NAMALWA (cell line): ENCODE measurements at regions not wholly inside any gene's neighbourhood (a gene's known extent, or its start where the extent isn't known, plus 50 kb on each side); places are given as distances from the start of the nearest gene placed in this dataset.
A peak's percentile ranks its signal among the peaks of the same experiment; 100 is the strongest.

Experiments used
- DNase-seq: peaks from one replicate; pipeline ENCODE4 v3.0.0-alpha.2; 2015; ENCODE audit warnings: low spot score

DNA sequence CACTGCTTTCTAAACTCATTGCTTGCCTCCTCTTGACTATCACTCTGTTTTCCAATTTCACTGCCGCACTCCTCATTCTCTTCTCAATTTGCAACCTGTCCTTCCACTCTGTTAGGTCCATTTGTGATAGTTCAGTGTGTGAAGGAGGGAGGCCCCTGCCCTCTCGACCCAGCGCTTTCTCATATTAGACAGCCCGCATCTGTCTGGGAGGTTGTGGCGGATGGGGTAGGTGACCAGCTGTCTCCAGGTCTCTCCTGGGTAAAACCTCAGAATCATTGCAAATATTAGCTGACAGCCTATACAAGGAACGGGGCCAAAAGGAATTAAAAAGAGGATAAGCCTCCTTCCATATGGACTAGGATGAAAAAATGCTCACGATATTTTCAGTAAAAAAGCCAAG is 358.3 kb downstream of the SHQ1 start:
- DNase-seq: no peak

DNA sequence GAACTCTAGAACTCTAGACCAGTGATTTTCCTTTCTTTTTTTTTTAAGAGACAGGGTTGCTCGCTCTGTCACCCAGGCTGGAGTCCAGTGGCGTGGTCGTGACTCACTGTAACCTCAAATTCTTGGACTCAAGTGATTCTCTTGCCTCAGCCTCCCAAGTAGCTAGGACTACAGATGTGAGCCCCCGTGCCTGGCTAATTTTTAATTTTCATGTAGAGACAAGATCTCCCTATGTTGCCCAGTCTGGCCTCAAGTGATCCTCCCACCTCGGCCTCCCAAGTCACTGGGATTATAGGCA is 359.6 kb downstream of the SHQ1 start:
- no peak for DNase-seq

DNA sequence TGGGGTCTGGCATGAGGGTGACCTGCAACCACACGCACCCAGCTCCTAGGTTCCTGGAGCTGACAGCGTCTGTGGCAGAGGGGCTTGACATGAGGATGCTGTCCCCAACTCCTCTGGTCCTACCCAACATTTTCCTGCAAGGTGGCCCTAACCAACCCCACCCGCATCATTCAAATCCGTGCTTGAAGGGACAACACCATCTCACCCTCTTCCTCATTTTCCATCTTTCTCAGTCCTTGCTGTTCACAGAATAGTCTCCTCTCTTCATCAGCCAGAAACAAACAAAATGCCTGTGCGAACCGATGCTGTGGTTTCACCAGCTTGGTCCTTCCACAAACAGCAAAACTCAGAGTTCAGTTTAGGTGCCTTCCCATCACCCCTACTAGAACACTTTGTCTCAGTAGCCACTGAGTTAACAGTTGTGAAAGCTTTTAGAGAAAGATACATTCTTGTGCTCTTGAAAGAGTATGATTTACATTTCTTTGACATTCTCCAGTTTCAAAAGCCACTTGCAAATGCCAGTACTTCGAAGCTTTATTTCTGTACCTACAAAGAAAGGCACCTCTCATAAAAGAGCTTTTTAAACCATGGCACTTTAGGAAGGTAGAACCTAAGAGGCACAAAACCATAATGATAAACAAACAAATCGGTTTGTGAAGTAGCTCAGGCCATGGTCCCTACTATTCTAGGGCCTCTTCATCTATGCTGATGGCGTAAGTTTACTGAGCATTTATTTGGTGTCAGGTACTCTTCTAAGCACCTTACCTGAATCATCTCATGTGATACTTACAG is 360.1 kb downstream of the SHQ1 start:
- no peak for DNase-seq

DNA sequence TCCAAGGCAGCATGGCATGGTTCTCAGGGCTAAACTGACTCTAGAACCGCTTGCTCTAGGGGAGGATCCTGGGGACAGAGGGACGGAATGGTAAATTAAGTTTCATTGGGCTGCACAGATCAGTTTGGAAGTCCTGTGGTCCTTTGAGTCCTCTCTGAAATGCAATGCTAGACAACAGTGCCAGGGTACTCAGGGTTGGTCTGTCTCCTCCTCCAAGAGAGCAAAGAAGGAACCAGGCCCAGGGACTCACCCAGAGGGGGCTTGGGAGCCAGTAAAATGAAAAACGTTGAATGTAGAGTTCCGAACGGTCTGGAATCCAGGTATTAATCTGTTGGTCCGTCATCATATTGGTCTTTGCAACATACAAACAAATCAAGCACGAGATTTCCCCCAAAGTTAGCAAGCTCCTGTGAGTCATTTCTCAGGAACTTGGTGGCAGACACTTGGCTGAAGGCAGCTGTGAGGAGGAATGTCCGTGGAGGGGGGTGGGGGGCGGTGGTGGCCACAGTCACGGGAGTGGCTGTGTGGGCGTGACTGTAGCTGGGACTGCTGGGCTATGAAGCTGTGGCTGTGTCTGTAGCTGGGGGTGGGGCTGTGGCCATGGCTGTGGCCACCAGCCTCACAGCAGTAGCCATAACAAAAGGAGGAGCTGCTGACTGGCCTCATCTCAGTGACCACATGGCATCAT is 361.0 kb downstream of the SHQ1 start:
- DNase-seq: no peak

DNA sequence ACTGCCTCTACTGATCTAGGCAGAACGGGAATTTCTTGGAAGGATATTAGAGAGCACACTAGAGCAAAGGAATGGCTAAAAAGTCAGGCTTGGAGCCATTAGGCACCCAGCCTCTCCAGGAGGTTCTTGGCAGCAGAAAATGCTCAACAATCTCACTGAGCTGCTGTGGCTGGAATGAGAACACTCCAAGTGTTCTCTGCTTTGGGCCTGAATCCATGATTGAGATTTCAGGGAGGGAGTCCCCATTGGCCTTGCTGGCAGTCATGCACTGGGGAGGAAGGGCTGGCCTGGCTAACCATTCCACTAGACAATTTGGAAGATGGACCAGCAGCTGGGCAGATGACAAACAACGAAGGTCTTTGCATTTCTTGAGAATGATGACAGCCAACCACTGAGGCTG is 362.6 kb downstream of the SHQ1 start:
- no peak for DNase-seq

DNA sequence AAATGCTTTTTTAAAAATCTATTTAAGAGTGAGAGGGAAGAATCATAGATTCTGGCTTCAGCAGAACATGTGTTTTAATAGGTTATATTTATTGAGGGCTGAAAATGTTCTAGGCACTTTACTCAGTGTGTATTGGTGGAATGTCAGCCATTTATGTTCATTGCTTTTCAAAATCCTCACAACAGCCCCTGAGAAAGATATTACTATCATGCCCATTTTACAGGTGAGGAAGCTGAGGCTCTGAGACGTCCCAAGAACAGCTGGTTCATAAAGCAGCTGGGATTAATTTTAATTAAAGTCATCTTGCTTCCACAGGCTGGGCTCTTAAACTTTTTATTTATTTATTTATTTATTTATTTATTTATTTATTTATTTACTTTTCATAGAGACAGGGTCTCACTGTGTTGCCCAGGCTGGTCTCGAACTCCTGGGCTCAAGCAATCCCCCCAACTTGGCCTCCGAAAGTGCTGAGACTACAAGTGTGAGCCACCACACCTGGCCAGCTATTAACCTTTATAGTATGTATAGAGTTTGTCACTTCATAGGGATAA is 364.6 kb downstream of the SHQ1 start:
- no peak for DNase-seq

DNA sequence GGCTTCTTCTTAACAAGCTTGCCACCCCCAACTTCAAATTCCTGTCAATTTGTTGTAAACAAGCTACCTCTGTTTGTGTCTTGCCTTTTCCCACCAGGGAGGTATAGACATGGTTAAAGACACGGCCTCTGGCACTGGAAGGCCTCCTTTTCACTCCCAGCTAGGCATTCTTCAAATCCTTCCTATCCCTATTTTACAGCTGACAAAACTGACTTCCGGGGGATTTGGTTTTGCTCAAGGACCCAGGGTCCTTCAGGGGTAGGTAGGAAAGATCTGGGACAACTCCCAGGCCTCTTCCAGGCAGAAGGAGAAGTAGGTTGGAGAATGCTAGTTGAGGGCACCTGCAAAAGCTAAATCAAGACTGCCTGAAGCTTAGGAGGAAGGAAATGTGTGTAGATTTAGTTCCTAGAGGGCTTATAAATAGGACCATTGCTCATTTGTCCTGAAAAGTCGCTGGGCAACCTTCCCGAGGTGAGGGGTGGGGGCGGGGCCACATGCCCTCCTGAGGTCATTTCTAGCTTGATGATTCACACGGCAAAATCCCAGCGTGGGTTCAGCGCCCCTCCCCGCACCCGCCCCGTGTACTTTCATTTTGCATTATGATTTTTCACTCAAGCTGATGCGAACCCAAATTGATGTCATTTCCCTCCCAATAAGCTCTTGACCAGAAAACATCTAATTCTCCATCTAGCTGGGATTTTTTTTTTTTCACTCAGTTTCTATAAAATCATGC is 365.5 kb downstream of the SHQ1 start:
- DNase-seq: peak; percentile 1

DNA sequence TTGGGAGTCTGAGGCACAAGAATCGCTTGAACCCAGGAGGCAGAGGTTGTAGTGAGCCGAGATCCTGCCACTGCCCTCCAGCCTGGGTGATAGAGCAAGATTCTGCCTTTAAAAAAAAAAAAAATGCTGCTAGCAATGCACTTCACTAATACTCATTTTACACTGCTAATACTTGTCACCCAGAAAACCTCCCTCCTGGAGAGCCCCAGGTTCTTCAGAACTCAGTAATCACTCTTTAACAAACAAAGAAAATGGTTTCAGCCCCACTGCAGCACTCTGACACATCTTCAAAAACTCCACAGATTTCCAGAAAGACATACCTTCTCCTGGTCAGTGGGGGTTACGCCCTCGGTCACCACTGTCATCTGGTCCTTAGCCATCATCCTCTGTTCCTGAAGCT is 366.7 kb downstream of the SHQ1 start:
- DNase-seq: no peak

DNA sequence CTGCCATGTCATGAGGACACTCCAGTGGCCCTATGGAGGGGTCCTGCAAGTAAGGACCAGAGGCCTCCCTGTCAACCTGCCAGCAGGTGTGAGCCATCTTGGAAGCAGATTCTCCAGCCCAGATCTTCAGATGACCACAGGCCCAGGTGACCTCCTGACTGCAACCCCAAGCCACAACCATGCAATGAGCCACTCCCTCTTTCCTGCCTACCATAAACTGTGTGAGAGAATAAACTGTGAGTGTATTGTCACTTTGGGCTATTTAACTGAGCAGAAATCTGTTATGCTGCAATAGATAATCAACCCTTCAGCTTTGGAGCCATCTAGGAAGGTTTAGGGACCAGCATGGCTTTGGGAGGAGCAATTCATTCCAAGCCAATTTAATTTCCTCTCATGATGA is 367.9 kb downstream of the SHQ1 start:
- no peak for DNase-seq

DNA sequence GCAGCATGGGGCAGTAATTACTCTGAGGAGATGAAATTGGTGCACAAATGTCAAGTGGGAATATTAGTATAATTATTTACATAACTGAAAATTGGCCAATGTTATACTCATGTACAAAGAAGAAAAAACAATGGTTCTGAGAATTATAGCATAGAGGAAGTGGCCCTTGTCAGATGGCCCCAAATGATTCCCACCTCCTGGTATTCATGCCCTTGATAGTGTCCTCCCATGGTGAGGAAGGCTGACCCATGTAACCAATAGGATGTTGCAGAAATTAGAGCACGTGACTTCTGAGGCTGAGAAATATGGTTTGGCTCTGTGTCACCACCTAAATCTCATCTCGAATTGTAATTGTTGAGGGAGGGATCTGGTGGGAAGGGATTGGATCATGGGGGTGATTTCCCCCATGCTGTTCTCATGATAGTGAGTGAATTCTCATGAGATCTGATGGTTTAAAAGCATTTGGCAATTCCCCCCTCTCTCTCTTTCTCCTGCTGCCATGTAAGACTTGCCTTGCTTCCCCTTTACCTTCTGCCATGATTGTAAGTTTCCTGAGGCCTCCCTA is 368.5 kb downstream of the SHQ1 start:
- DNase-seq: no peak

DNA sequence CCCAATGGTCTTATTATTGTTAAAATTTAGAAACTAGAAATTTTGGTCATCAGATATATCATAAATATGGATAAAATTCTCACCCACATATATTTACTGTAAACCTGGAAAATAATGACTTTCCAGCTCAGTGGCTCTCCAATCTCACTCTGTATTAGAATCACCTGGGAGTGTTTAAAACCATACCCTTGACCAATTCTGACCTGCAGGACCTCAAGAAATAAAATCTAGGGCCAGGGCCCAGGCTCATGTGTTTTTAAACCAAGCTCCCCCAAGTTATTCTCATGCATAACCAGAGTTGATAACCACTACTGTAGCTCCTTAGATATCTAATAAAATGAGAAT is 372.1 kb downstream of the SHQ1 start:
- no peak for DNase-seq

DNA sequence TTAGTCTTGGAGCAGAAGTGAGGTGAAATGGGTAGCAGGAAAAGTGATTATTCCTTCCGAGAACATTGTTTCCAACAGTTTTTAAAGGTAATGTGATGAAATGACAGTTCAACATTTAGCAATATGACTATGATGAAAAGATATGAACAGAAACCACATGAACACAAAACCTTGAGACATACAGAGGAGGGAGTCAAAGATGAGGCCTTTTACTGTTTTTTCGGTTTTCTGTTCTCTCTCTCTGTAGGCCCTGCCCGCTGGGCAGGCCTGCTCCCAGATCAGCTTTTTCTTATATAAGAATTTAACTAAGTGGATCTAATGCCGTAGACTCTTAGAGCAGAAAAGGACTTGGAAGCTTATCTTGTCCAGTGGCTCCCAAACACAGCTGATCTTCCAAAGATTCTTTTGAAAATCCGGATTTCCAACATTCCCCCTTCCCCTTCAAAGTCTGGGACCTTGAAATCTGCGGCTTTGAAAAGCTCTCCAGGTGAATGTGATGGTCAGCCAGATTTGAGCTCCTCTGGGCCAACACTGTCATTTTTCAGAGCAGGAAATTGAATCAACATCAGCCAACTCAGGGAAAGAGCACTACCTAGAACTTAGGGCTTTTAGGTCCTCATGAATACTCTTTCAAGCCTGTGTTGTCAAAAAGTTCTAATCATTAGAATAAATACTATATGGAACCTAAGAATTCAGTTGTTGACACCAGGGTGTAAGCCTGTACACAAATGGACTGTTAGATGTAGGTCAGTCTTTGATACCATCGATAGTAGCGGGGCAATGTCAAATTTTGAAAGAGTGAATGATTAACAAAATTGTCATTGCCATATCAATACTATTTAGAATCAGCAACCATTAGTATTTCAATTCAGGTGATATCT is 372.7 kb downstream of the SHQ1 start:
- no peak for DNase-seq

DNA sequence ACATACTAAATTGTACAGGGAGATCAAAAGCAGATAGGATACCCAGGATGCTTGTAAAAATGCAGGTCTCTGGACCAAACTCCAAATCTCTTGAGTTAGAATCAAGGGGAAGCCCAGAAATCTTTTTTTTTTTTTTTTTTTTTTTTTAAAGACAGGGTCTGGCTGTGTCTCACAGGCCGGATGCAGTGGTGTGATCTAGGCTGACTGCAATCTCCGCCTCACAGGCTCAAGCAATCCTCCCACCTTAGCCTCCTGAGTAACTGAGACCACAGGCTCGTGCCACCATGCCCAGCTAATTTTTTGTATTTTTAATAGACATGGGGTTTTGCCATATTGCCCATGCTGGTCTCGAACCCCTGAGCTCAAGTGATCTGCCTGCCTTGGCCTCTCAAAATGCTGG is 373.5 kb downstream of the SHQ1 start:
- no peak for DNase-seq

DNA sequence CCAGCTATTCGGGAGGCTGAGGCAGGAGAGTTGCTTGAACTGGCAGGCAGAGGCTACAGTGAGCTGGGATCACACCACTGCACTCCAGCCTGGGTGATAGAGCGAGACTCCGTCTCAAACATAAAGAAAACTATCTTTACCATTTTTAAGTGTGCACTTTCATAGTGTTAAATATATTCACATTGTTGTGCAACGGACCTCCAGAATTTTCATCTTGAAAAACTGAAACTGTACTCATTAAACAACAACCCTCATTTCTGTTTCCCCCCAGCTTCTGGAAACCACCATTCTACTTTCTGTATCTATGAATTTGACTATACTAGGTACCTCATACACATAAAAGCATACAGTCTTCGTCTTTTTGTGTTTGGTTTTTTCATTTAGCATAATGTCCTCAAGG is 375.1 kb downstream of the SHQ1 start:
- DNase-seq: no peak

DNA sequence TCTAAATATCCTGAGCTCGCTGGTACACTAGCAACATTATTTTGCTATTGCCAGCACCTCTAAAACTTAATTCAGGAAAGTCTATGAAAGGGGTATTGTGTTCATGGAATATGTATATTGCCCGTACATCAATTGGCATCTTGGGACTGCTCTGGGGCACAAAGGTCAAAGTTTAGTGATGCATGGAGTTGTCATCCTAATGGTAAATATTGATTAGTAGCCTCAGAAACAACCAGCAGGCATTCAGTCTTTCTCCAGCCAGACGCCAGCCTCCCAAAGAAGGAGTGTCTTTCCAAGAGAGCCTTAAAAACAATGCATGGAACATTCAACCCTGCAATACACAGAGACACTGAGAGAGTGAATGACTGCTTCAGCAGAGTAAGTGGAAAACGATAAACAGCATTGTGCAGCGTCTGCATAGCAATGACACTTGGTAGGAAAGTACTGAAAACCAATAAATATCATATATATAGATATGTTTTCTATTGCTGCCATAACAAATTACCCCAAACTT is 377.3 kb downstream of the SHQ1 start:
- DNase-seq: no peak

DNA sequence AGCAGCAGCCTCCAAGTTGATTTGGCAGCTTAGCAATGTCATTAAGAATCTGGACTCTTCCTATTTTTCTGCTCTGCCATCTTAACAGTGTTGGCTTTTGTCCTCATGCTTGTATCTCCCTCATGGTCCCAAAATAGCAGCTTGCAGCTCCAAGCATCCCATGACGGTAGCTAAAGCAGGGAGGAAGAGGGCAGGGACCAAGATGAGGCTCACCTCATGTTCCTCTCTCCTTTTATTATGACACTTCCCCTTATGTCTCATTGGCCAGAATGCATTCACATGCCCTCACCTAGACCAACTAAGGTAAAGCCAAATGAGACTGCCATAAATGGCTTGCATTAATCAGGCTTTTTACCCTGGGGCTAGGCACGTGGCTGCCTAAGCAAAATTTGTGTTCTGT is 382.4 kb downstream of the SHQ1 start:
- no peak for DNase-seq

DNA sequence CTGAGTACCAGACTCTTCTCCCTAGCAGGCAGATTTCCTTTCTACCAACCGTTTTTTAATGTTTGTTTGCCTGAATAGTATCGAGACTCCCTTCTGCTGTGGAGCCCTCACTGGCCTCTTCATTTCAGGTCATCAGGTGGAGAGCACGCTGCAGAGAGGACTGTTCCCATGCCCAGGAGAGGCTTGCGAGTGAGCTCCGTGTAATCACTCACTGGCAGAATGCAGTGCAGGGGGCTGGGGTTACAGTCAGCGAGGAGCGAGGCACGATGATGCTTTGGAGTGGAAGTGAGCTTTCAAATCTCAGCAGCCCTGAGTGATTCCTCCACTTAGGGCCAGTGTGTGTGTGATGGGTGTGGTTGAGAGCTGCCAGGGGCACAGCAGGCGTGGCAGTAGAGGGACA is 385.2 kb downstream of the SHQ1 start:
- DNase-seq: no peak

DNA sequence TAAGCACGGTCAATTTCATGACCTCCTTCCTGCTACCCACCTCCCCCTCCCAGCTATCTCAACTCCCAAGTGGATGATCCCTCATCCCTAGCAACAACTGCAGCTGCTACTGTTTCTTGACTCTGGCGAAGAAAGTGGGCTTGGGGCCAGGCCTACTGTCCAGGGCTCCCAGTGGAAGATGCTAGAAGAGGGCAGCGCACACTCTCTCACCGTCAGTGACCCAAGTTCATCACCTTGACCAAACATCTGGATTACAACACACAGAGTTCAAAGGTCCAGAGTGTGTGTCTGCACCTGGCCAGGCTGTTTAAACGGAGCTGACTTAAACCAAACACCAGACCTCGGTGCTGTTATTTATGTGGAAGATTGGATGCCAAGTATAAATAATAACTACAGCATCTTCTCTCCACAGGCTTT is 385.6 kb downstream of the SHQ1 start:
- no peak for DNase-seq

DNA sequence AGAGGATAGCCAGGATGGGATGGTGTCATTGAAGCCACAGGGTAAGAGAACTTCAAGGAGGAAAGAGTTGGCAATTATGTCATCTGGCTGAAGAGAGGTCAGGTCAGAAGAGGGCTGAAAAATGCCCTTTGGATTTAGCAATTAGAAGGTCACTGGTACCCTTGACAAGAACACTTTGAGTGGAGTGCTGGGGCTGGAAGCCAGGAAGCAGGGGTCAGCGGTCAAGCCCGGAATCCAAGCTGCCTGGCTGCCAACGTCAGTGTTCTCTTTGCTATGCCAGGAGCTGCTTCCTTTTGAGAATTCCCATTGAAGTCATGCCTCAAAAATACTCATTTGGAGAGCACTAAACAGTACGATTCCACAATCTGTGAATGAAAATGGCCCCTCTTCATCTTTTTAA is 386.5 kb downstream of the SHQ1 start:
- DNase-seq: no peak

DNA sequence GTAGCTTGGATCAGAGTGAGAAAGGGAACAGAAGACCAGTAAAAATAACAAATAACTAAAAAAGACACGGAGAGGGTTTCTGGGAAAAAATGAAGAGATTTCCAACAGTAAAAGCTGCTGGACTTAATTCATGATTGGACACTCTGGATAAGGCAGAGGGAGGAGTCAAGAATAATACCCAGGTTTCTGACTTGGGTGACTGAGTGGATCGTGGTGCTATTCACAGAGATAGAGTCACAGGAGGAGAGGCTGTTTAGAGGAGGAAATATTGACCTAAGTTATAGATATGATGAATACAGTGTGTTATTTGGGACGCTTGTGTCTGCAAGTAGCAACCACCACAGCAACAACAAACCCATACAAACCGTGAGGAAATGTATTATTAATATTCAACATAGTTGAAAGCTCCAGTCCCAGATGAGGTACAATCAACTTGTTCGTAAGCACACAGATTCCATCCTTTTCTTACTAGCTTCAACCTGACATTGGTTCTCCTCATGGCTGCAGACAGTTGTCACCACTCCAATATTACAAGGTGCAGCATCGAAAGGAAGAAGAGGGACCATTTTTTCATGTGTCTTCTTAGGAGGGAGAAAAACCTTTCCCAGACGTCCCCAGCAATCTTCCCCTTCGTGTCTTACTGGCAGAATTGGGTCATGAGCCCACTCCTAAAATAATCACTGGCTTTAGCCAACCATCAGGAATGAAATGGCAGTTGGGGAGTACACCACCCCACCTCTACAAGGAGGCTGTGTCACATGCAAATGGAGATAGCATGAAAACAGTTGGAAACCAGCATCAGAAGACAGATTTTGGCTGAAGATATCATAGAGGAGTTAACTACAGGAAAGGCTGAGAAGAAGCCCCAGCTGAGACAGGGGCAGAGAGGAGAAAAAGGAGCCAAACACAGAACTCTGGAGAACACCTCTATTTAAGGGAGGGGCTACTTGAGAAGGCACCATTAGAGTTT is 387.8 kb downstream of the SHQ1 start:
- DNase-seq: no peak
